DOHH2 (cell line): ENCODE measurements at regions not wholly inside any gene's neighbourhood (a gene's known extent, or its start where the extent isn't known, plus 50 kb on each side); places are given as distances from the start of the nearest gene placed in this dataset.

Experiments used
- CTCF ChIP-seq: fragments of 200-600 bp; sonication (generic); IDR thresholded peaks from one replicate; pipeline ENCODE4 v1.5.1; 2014; ENCODE audit warnings: antibody characterized with exemption, mild to moderate bottlenecking, low read depth, low read length; ENCODE audit not compliant: poor library complexity, severe bottlenecking
- EZH2phosphoT487 ChIP-seq: fragments of 200-600 bp; sonication (generic); IDR thresholded peaks from 2 replicates; pipeline ENCODE4 v1.6.1; 2017; ENCODE audit warnings: borderline replicate concordance, mild to moderate bottlenecking, antibody characterized with exemption, low read length, moderate library complexity, mixed read lengths

DNA sequence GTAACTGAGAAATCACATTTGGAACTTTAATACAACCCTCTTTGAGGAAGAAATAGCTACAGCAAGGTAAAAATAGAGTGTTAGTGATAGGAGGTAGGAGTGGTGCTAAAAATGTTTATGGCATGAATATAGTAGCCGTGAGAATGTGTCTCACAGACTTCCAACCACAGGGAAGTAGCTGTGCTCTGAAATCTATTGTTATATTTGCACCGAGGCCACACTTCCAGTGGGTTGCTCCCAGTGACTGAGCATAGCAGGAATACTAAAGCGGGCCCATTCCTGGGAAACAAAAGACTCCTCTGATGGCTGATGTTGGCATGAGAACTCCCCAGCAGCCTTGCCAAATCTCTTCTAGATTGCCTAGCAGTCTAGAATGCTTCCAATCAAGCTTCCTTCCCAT, 174.1 kb upstream of the PLXNC1 start:
- TF ChIP-seq CTCF (no peak), EZH2phosphoT487 (no peak)
